ENCODE measurements at regions not wholly inside any gene's neighbourhood (a gene's known extent, or its start where the extent isn't known, plus 50 kb on each side); places are given as distances from the start of the nearest gene placed in this dataset. TPM values are rescaled to one million over a fixed set of nuclear protein-coding genes. Genes with fewer than 3 reads are reported as not detected.

- TF ChIP-seq CTCF (IDR thresholded peaks at IDR 0.05; ENCODE audit: unreplicated experiment): no peak
- Mint-ChIP-seq H3K36me3 (ENCODE audit: insufficient read depth) (no peaks in the 10 kb centered on the region), H3K27ac (no peak overlapping the region), H3K4me3 (ENCODE audit: low read depth) (no peak overlapping the region), H3K4me1 (ENCODE audit: low read depth) (no peaks in the 10 kb centered on the region), H3K9me3 (ENCODE audit: low read depth) (peaks cover 5% of the 10 kb centered on the region), H3K27me3 (peaks cover 6% of the 10 kb centered on the region)
- DNase-seq (ENCODE audit: low spot score, unreplicated experiment): no peak
Measured at GRCh38 chrX:39992300-39992699, 105.5 kb downstream of the BCOR start.

- DNase-seq (ENCODE audit: low spot score, unreplicated experiment): no peak
- no peak overlapping the region for H3K27ac Mint-ChIP-seq
- peaks cover 5% of the 10 kb centered on the region for H3K9me3 Mint-ChIP-seq (ENCODE audit: low read depth)
- peaks cover 9% of the 10 kb centered on the region for H3K27me3 Mint-ChIP-seq
- no peak for TF ChIP-seq CTCF (IDR thresholded peaks at IDR 0.05; ENCODE audit: unreplicated experiment)
- no peak overlapping the region for H3K4me3 Mint-ChIP-seq (ENCODE audit: low read depth)
- H3K36me3 Mint-ChIP-seq (ENCODE audit: insufficient read depth): no peaks in the 10 kb centered on the region
- no peaks in the 10 kb centered on the region for H3K4me1 Mint-ChIP-seq (ENCODE audit: low read depth)
Measured at GRCh38 chrX:39995457-39995856, 102.3 kb downstream of the BCOR start.

GRCh38 chrX:39996536-39996935 is 101.2 kb downstream of the BCOR start:
- Mint-ChIP-seq H3K27ac (no peak overlapping the region), H3K4me3 (ENCODE audit: low read depth) (no peak overlapping the region), H3K27me3 (peaks cover 10% of the 10 kb centered on the region), H3K9me3 (ENCODE audit: low read depth) (peaks cover 4% of the 10 kb centered on the region), H3K4me1 (ENCODE audit: low read depth) (no peaks in the 10 kb centered on the region), H3K36me3 (ENCODE audit: insufficient read depth) (no peaks in the 10 kb centered on the region)
- DNase-seq (ENCODE audit: low spot score, unreplicated experiment): no peak
- no peak for TF ChIP-seq CTCF (IDR thresholded peaks at IDR 0.05; ENCODE audit: unreplicated experiment)

- TF ChIP-seq CTCF (IDR thresholded peaks at IDR 0.05; ENCODE audit: unreplicated experiment): no peak
Measured at GRCh38 chrX:39998636-39999406, 98.9 kb downstream of the BCOR start.

More at GRCh38 chrX:39998636-39999406, 98.9 kb downstream of the BCOR start:
- H3K4me1 Mint-ChIP-seq (ENCODE audit: low read depth): peaks cover 9% of the 10 kb centered on the region
- no peak for DNase-seq (ENCODE audit: low spot score, unreplicated experiment)
- no peak overlapping the region for H3K4me3 Mint-ChIP-seq (ENCODE audit: low read depth)
- no peak overlapping the region for H3K27ac Mint-ChIP-seq
- peaks cover 4% of the 10 kb centered on the region for H3K9me3 Mint-ChIP-seq (ENCODE audit: low read depth)
- H3K27me3 Mint-ChIP-seq: peaks cover 13% of the 10 kb centered on the region
- H3K36me3 Mint-ChIP-seq (ENCODE audit: insufficient read depth): no peaks in the 10 kb centered on the region

Small RNA genes lying in the stretch of these regions (microRNA-seq; reads per million reads assigned to microRNA genes)
- gene MIR1587 (ENCODE audit: borderline number of aligned reads, unreplicated experiment) (not detected), gene MIR3937 (ENCODE audit: borderline number of aligned reads, unreplicated experiment) (not detected)
